ENCODE measurements at regions not wholly inside any gene's neighbourhood (a gene's known extent, or its start where the extent isn't known, plus 50 kb on each side); places are given as distances from the start of the nearest gene placed in this dataset.

DNA sequence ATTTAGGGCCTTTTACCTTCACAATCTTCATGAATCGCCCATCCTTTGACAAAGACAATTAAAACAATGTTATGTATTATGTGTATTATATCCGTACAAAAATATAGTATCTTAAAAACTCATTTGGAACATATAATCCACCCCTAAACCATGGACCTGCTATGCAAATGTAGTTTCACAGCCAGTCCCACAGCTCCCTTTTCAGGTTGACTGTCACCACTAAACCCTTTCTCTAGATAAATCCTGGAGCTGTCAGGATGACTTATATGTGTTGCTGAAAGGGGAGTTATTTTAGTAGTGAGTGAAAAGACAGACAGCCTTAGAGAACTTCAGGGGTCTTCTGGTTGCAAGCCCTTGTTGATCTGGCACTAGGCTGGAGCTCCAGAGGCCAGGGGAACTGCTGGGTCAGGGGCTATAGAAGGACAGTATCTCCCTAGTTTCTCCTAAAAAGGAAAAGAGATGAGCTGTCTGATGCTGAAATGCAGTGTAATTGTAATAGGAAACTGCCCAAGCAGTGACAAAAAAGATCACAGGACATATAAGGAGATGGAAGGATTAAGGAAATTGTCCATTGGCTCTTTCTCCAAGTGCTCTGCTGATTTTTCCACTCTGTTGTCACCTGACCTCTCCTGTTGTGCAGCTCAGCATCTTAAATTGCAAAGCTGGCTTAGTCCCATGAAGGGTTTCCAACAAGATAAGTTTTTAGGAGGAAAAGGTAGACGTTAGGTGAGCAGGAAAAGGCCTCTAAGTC is 127.7 kb downstream of the S1PR1 start:
- H3K36me3 ChIP-seq (ENCODE audit: insufficient read depth, low read length), result no peaks in the 10 kb centered on the region
- H4K20me1 ChIP-seq (ENCODE audit: insufficient read depth, low read length), result no peaks in the 10 kb centered on the region
- H2AFZ ChIP-seq (ENCODE audit: low read length), result peak overlapping the region; percentile 11
- no peaks in the 10 kb centered on the region for H3K79me2 ChIP-seq (ENCODE audit: insufficient read depth, low read length)
- peak overlapping the region; percentile 32 for H3K4me2 ChIP-seq (ENCODE audit: insufficient read depth, low read length)
- H3K4me3 ChIP-seq (ENCODE audit: insufficient read depth, low read length), result no peak overlapping the region
- peak; percentile 35 for DNase-seq (ENCODE audit: insufficient read length, low spot score, missing footprints)
- peaks cover 21% of the 10 kb centered on the region for H3K4me1 ChIP-seq (ENCODE audit: insufficient read depth, low read length)
- TF ChIP-seq, protein P1, sequence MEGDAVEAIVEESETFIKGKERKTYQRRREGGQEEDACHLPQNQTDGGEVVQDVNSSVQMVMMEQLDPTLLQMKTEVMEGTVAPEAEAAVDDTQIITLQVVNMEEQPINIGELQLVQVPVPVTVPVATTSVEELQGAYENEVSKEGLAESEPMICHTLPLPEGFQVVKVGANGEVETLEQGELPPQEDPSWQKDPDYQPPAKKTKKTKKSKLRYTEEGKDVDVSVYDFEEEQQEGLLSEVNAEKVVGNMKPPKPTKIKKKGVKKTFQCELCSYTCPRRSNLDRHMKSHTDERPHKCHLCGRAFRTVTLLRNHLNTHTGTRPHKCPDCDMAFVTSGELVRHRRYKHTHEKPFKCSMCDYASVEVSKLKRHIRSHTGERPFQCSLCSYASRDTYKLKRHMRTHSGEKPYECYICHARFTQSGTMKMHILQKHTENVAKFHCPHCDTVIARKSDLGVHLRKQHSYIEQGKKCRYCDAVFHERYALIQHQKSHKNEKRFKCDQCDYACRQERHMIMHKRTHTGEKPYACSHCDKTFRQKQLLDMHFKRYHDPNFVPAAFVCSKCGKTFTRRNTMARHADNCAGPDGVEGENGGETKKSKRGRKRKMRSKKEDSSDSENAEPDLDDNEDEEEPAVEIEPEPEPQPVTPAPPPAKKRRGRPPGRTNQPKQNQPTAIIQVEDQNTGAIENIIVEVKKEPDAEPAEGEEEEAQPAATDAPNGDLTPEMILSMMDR (IDR thresholded peaks at IDR 0.05; ENCODE audit: extremely low read depth, low read depth, low read length), result no peak
- H3K27ac ChIP-seq (ENCODE audit: low read depth, low read length), result no peak overlapping the region
- no peaks in the 10 kb centered on the region for H3K9me3 ChIP-seq (ENCODE audit: low read depth, low read length)
- H3K27me3 ChIP-seq (ENCODE audit: insufficient read depth, low read length), result no peaks in the 10 kb centered on the region

DNA sequence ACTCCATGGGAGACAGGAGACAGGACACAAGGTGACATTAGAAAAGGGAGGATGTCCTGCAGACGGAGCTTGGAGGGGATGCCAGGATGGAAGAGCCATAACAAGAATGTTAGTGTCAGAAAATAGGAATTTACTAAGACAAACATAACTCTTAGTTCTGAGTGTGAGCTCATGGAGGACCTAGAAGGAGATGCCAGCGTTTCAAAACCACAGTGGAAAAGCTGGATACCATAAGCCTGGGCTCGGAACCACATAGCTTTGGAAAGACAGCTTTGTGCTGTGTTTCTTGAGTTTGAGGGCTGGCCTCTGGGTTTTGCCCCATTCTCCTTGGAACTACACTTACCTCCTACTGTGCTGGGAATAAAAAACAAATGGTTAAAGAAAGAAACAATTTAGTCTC is 128.4 kb downstream of the S1PR1 start:
- no peaks in the 10 kb centered on the region for H3K9me3 ChIP-seq (ENCODE audit: low read depth, low read length)
- no peaks in the 10 kb centered on the region for H4K20me1 ChIP-seq (ENCODE audit: insufficient read depth, low read length)
- no peak for DNase-seq (ENCODE audit: insufficient read length, low spot score, missing footprints)
- no peaks in the 10 kb centered on the region for H3K27me3 ChIP-seq (ENCODE audit: insufficient read depth, low read length)
- H3K4me1 ChIP-seq (ENCODE audit: insufficient read depth, low read length), result peaks cover 21% of the 10 kb centered on the region
- peak overlapping the region; percentile 32 for H3K4me2 ChIP-seq (ENCODE audit: insufficient read depth, low read length)
- peak overlapping the region; percentile 11 for H2AFZ ChIP-seq (ENCODE audit: low read length)
- H3K4me3 ChIP-seq (ENCODE audit: insufficient read depth, low read length), result no peak overlapping the region
- no peaks in the 10 kb centered on the region for H3K79me2 ChIP-seq (ENCODE audit: insufficient read depth, low read length)
- H3K27ac ChIP-seq (ENCODE audit: low read depth, low read length), result peak overlapping the region; percentile 61
- TF ChIP-seq, protein P1 (IDR thresholded peaks at IDR 0.05; ENCODE audit: extremely low read depth, low read depth, low read length), result no peak
- H3K36me3 ChIP-seq (ENCODE audit: insufficient read depth, low read length), result no peaks in the 10 kb centered on the region

DNA sequence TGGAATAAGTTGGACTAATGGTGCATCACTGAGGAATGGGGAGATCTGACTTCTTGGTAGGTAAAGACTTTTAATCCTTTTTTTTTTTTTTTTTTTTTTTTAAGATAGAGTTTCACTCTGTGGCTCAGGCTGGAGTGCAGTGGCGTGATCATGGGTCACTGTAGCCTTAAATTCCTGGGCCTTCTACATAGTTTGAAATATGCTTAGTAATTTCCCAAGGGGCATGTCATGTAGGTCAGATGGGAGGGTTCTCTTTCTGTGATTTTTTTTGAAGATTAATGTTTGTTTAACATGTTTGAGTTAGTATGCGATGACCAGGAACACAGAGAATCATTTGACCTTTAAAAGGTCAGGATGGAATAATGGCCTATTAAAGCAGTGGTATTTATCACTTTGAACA is 129.1 kb downstream of the S1PR1 start:
- TF ChIP-seq, protein P1 (IDR thresholded peaks at IDR 0.05; ENCODE audit: extremely low read depth, low read depth, low read length), result no peak
- Histone ChIP-seq H3K79me2 (ENCODE audit: insufficient read depth, low read length) (no peaks in the 10 kb centered on the region), H3K4me3 (ENCODE audit: insufficient read depth, low read length) (no peak overlapping the region), H3K9me3 (ENCODE audit: low read depth, low read length) (no peaks in the 10 kb centered on the region), H3K4me1 (ENCODE audit: insufficient read depth, low read length) (peaks cover 22% of the 10 kb centered on the region), H3K27ac (ENCODE audit: low read depth, low read length) (peak overlapping the region; percentile 61), H2AFZ (ENCODE audit: low read length) (no peak overlapping the region), H3K36me3 (ENCODE audit: insufficient read depth, low read length) (no peaks in the 10 kb centered on the region), H3K27me3 (ENCODE audit: insufficient read depth, low read length) (no peaks in the 10 kb centered on the region), H4K20me1 (ENCODE audit: insufficient read depth, low read length) (no peaks in the 10 kb centered on the region), H3K4me2 (ENCODE audit: insufficient read depth, low read length) (peak overlapping the region; percentile 32)
- DNase-seq (ENCODE audit: insufficient read length, low spot score, missing footprints), result peak; percentile 48

DNA sequence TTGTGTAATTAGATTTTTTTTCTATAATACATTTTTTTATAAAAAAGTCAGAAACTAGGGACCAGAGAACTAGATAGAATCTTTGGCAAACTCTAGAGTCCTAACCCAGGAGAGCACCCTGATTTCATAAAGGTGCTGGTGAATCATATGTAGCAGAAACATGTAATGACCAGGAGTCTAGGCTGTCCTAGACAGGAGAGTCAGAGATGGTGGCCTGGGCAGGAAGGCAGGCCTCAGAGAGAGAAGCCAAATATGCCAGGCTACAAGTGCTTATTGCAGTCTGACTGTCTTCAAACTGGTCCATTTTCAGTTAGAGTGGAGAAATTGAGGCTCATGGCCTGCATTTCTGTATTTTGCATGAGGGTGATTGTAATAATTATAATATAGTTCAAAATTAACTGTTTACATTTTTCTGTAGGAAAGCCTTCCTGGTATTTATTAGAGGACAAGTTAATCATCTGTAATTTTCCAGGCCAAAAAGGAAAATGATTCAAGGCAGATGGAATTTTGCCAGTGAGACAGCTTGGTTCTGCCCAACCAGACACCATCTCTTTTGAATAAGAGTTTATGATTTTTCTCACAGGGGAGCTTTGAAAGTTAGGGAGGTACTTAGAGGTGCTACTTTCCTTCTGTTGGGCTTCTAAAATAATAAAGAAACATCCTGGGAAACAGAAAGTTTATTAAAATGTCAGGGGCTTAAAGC is 129.8 kb downstream of the S1PR1 start:
- H3K27me3 ChIP-seq (ENCODE audit: insufficient read depth, low read length), result no peaks in the 10 kb centered on the region
- no peaks in the 10 kb centered on the region for H3K36me3 ChIP-seq (ENCODE audit: insufficient read depth, low read length)
- H3K4me3 ChIP-seq (ENCODE audit: insufficient read depth, low read length), result no peak overlapping the region
- peak; percentile 48 for DNase-seq (ENCODE audit: insufficient read length, low spot score, missing footprints)
- H3K4me2 ChIP-seq (ENCODE audit: insufficient read depth, low read length), result no peak overlapping the region
- H2AFZ ChIP-seq (ENCODE audit: low read length), result no peak overlapping the region
- no peak overlapping the region for H3K27ac ChIP-seq (ENCODE audit: low read depth, low read length)
- no peaks in the 10 kb centered on the region for H3K9me3 ChIP-seq (ENCODE audit: low read depth, low read length)
- no peaks in the 10 kb centered on the region for H3K79me2 ChIP-seq (ENCODE audit: insufficient read depth, low read length)
- TF ChIP-seq, protein P1 (IDR thresholded peaks at IDR 0.05; ENCODE audit: extremely low read depth, low read depth, low read length), result no peak
- no peaks in the 10 kb centered on the region for H4K20me1 ChIP-seq (ENCODE audit: insufficient read depth, low read length)
- peaks cover 28% of the 10 kb centered on the region for H3K4me1 ChIP-seq (ENCODE audit: insufficient read depth, low read length)
